ENCODE measurements at regions not wholly inside any gene's neighbourhood (a gene's known extent, or its start where the extent isn't known, plus 50 kb on each side); places are given as distances from the start of the nearest gene placed in this dataset.
"Not testable (repeated sequence)": the region's sequence is repeated elsewhere in the genome, so short reads cannot be mapped to it uniquely, and the experiment has no call there.

GRCh38 chr4:32716090-32716620 is 1996.0 kb downstream of the PCDH7 start:
- DNase-seq (ENCODE audit: low read depth): not testable (repeated sequence)

- no peak for DNase-seq (ENCODE audit: low read depth)
These were observed 2015.9 kb downstream of the PCDH7 start for GRCh38 chr4:32735856-32736590.

- DNase-seq (ENCODE audit: low read depth): no peak
These were observed 2024.0 kb downstream of the PCDH7 start for GRCh38 chr4:32744211-32744610.

GRCh38 chr4:32745351-32745750 is 2025.2 kb downstream of the PCDH7 start:
- DNase-seq (ENCODE audit: low read depth): no peak

- DNase-seq (ENCODE audit: low read depth): no peak
These were observed 2027.9 kb downstream of the PCDH7 start for GRCh38 chr4:32748061-32748460.

GRCh38 chr4:32748498-32748897 is 2028.3 kb downstream of the PCDH7 start:
- no peak for DNase-seq (ENCODE audit: low read depth)

GRCh38 chr4:32752962-32753361 is 2032.8 kb downstream of the PCDH7 start:
- DNase-seq (ENCODE audit: low read depth): no peak

GRCh38 chr4:32768664-32769389 is 2048.7 kb downstream of the PCDH7 start:
- no peak for DNase-seq (ENCODE audit: low read depth)

- no peak for DNase-seq (ENCODE audit: low read depth)
These were observed 2051.3 kb downstream of the PCDH7 start for GRCh38 chr4:32771491-32771890.

GRCh38 chr4:32775049-32775448 is 2054.9 kb downstream of the PCDH7 start:
- no peak for DNase-seq (ENCODE audit: low read depth)

GRCh38 chr4:32776435-32777203 is 2056.4 kb downstream of the PCDH7 start:
- DNase-seq (ENCODE audit: low read depth): no peak

- no peak for DNase-seq (ENCODE audit: low read depth)
These were observed 2057.9 kb downstream of the PCDH7 start for GRCh38 chr4:32778025-32778424.

- no peak for DNase-seq (ENCODE audit: low read depth)
These were observed 2058.8 kb downstream of the PCDH7 start for GRCh38 chr4:32778938-32779337.

- peak; percentile 22 for DNase-seq (ENCODE audit: low read depth)
These were observed 2068.9 kb downstream of the PCDH7 start for GRCh38 chr4:32789026-32789608.

- no peak for DNase-seq (ENCODE audit: low read depth)
These were observed 2070.6 kb downstream of the PCDH7 start for GRCh38 chr4:32790803-32791202.

- DNase-seq (ENCODE audit: low read depth): no peak
These were observed 2078.4 kb downstream of the PCDH7 start for GRCh38 chr4:32798471-32799159.

- DNase-seq (ENCODE audit: low read depth): peak; percentile 22
These were observed 2104.2 kb downstream of the PCDH7 start for GRCh38 chr4:32824336-32824735.

GRCh38 chr4:32826169-32826568 is 2106.0 kb downstream of the PCDH7 start:
- DNase-seq (ENCODE audit: low read depth): no peak

- DNase-seq (ENCODE audit: low read depth): no peak
These were observed 2110.0 kb downstream of the PCDH7 start for GRCh38 chr4:32830160-32830559.

GRCh38 chr4:32831104-32831503 is 2110.9 kb downstream of the PCDH7 start:
- DNase-seq (ENCODE audit: low read depth): no peak

GRCh38 chr4:32840461-32841189 is 2120.5 kb downstream of the PCDH7 start:
- DNase-seq (ENCODE audit: low read depth): no peak

Measured in HS-5 (cell line).